ENCODE measurements at regions not wholly inside any gene's neighbourhood (a gene's known extent, or its start where the extent isn't known, plus 50 kb on each side); places are given as distances from the start of the nearest gene placed in this dataset.

DNA sequence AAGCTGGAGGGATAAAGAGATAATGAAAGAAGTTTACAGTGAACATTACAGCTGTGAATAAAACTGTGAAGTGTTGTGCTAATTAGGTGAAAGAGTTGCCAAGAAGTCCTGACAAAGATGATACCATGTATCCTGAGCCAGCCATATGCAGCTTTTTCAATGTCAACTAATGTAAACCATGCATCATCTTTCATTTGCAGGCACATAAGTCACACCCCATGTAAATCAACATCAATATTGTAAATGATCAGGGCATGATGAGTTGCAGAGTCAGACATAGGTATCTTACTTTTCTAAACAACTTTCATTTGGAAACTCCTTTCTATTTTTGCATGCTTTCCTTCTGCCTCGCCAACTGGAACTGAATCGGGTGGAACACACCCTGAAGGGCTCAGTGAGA, 569.1 kb downstream of the TBC1D4 start:
- Mint-ChIP-seq H3K4me3 (no peak overlapping the region), H3K9me3 (peaks cover 0 to 3% (median 2%) of the 10 kb centered on the region in 7 donors), H3K36me3 (no peaks in the 10 kb centered on the region), H3K27ac (no peak overlapping the region), H3K27me3 (ENCODE audit: low read depth in 3 of 3) (peaks cover 0 to 2% (median 0%) of the 10 kb centered on the region in 3 donors), H3K4me1 (no peaks in the 10 kb centered on the region)
- TF ChIP-seq, protein P1, sequence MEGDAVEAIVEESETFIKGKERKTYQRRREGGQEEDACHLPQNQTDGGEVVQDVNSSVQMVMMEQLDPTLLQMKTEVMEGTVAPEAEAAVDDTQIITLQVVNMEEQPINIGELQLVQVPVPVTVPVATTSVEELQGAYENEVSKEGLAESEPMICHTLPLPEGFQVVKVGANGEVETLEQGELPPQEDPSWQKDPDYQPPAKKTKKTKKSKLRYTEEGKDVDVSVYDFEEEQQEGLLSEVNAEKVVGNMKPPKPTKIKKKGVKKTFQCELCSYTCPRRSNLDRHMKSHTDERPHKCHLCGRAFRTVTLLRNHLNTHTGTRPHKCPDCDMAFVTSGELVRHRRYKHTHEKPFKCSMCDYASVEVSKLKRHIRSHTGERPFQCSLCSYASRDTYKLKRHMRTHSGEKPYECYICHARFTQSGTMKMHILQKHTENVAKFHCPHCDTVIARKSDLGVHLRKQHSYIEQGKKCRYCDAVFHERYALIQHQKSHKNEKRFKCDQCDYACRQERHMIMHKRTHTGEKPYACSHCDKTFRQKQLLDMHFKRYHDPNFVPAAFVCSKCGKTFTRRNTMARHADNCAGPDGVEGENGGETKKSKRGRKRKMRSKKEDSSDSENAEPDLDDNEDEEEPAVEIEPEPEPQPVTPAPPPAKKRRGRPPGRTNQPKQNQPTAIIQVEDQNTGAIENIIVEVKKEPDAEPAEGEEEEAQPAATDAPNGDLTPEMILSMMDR (IDR thresholded peaks at IDR 0.05) = no peak
- Histone ChIP-seq H3K9ac (ENCODE audit: insufficient read depth, low read length, poor library complexity, severe bottlenecking) (no peak overlapping the region), H3K27ac (ENCODE audit: low read depth in 1 of 2, low read length in 2 of 2) (no peak overlapping the region), H2AFZ (ENCODE audit: insufficient read depth, low read depth, low read length, poor library complexity, severe bottlenecking) (no peak overlapping the region), H3K4me2 (replicated peaks; ENCODE audit: extremely low read depth, low read length, poor library complexity, severe bottlenecking) (no peak overlapping the region), H3K36me3 (replicated peaks in 1 of 2; ENCODE audit: control insufficient read depth in 1 of 2, insufficient read depth in 2 of 2, low read length in 2 of 2) (no peaks in the 10 kb centered on the region), H4K20me1 (ENCODE audit: insufficient read depth, low read length) (no peaks in the 10 kb centered on the region), H3K9me3 (replicated peaks in 1 of 2; ENCODE audit: control insufficient read depth in 1 of 2, insufficient read depth in 1 of 2, low read length in 2 of 2) (peaks cover 0 to 3% of the 10 kb centered on the region in 2 donors), H3K79me2 (ENCODE audit: insufficient read depth, low read length) (no peaks in the 10 kb centered on the region), H3K27me3 (ENCODE audit: control insufficient read depth in 2 of 2, insufficient read depth in 2 of 2, low read length in 2 of 2) (no peaks in the 10 kb centered on the region), H3K4me1 (ENCODE audit: control insufficient read depth in 1 of 2, insufficient read depth in 2 of 2, low read length in 2 of 2) (no peaks in the 10 kb centered on the region), H3K4me3 (replicated peaks in 1 of 3; ENCODE audit: low read depth in 2 of 3, low read length in 3 of 3) (no peak overlapping the region)
- no peak for DNase-seq
- no CpG with 5 or more reads among the region's 2 CpGs for WGBS (ENCODE audit: insufficient coverage)
- intact Hi-C loops (cut with micrococcal nuclease) = no loop called here

DNA sequence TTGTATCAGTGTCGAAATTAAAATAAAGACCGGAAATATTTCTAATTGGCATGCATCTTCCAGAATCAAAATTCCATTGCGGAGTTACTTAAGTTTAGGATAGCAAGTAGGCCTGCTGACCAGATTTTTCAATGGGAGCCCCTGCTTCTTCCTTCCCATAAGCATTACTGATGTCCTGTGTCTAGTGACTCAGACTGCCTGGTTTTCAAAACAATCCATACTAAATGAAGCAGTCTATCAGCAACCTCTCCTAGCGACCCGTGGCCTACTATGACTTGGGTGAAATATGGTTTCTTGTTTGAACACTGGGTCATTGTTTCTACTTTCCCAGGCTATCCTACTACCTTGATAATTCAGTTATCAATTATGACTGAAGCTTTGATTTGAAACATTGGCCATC, 571.6 kb downstream of the TBC1D4 start:
- Histone ChIP-seq H3K36me3 (replicated peaks in 1 of 2; ENCODE audit: control insufficient read depth in 1 of 2, insufficient read depth in 2 of 2, low read length in 2 of 2) (no peaks in the 10 kb centered on the region), H3K4me1 (ENCODE audit: control insufficient read depth in 1 of 2, insufficient read depth in 2 of 2, low read length in 2 of 2) (no peaks in the 10 kb centered on the region), H3K9me3 (replicated peaks in 1 of 2; ENCODE audit: control insufficient read depth in 1 of 2, insufficient read depth in 1 of 2, low read length in 2 of 2) (peaks cover 0 to 8% of the 10 kb centered on the region in 2 donors), H3K79me2 (ENCODE audit: insufficient read depth, low read length) (no peaks in the 10 kb centered on the region), H3K4me2 (replicated peaks; ENCODE audit: extremely low read depth, low read length, poor library complexity, severe bottlenecking) (no peak overlapping the region), H3K9ac (ENCODE audit: insufficient read depth, low read length, poor library complexity, severe bottlenecking) (no peak overlapping the region), H3K4me3 (replicated peaks in 1 of 3; ENCODE audit: low read depth in 2 of 3, low read length in 3 of 3) (no peak overlapping the region), H4K20me1 (ENCODE audit: insufficient read depth, low read length) (no peaks in the 10 kb centered on the region), H3K27ac (ENCODE audit: low read depth in 1 of 2, low read length in 2 of 2) (no peak overlapping the region), H2AFZ (ENCODE audit: insufficient read depth, low read depth, low read length, poor library complexity, severe bottlenecking) (no peak overlapping the region), H3K27me3 (ENCODE audit: control insufficient read depth in 2 of 2, insufficient read depth in 2 of 2, low read length in 2 of 2) (no peaks in the 10 kb centered on the region)
- Mint-ChIP-seq H3K27ac (no peak overlapping the region), H3K9me3 (peaks cover 2 to 5% (median 3%) of the 10 kb centered on the region in 7 donors), H3K4me3 (no peak overlapping the region), H3K4me1 (no peaks in the 10 kb centered on the region), H3K36me3 (no peaks in the 10 kb centered on the region), H3K27me3 (ENCODE audit: low read depth in 3 of 3) (peaks cover 0 to 2% (median 0%) of the 10 kb centered on the region in 3 donors)
- TF ChIP-seq, protein P1 (IDR thresholded peaks at IDR 0.05) = no peak
- intact Hi-C loops (cut with micrococcal nuclease) = no loop called here
- WGBS (ENCODE audit: insufficient coverage) = 100% methylated on average over 2 of the region's 5 CpGs
- no peak for DNase-seq

Data from CD14-positive monocyte (primary cell).